CD14-positive monocyte (primary cell): ENCODE measurements at regions not wholly inside any gene's neighbourhood (a gene's known extent, or its start where the extent isn't known, plus 50 kb on each side); places are given as distances from the start of the nearest gene placed in this dataset.

Source experiments
- DNase-seq, 3 donors: peaks; one replicate each; pipeline ENCODE4 v3.0.0-alpha.2; 2011 to 2022
- H2AFZ ChIP-seq: 2 replicates; pipeline ENCODE4 v1.6.0; 2012; ENCODE audit warnings: mild to moderate bottlenecking, low read depth, low read length, inconsistent platforms; ENCODE audit not compliant: insufficient read depth, poor library complexity, severe bottlenecking
- H3K27ac ChIP-seq, 2 donors: 1 replicate in 1 of 2; 2 replicates in 1 of 2; pipeline ENCODE4 v1.5.1; 2012 to 2013; ENCODE audit warnings: low read length in 2 of 2, control low read depth in 1 of 2, inconsistent platforms in 1 of 2, low read depth in 1 of 2, mild to moderate bottlenecking in 1 of 2
- H3K27me3 ChIP-seq, 2 donors: one replicate each; pipeline versions ENCODE4 v1.6.0 to v1.6.1; 2011 to 2013; ENCODE audit warnings: low read length in 2 of 2; ENCODE audit not compliant: control insufficient read depth in 2 of 2, insufficient read depth in 2 of 2
- H3K36me3 ChIP-seq, 2 donors: replicated peaks in 1 of 2; 1 replicate in 1 of 2; 2 replicates in 1 of 2; pipeline versions ENCODE4 v1.5.1 to v1.6.1; 2012 to 2013; ENCODE audit warnings: low read length in 2 of 2, control low read depth in 1 of 2, inconsistent platforms in 1 of 2, mild to moderate bottlenecking in 1 of 2; ENCODE audit not compliant: insufficient read depth in 2 of 2, control insufficient read depth in 1 of 2
- H3K4me1 ChIP-seq, 2 donors: 1 replicate in 1 of 2; 2 replicates in 1 of 2; pipeline versions ENCODE4 v1.5.1 to v1.6.1; 2012 to 2013; ENCODE audit warnings: low read length in 2 of 2, control low read depth in 1 of 2, inconsistent platforms in 1 of 2, mild to moderate bottlenecking in 1 of 2, moderate library complexity in 1 of 2; ENCODE audit not compliant: insufficient read depth in 2 of 2, control insufficient read depth in 1 of 2
- H3K4me2 ChIP-seq: replicated peaks from 2 replicates; pipeline ENCODE3; 2012; ENCODE audit warnings: low read length, moderate library complexity, mild to moderate bottlenecking; ENCODE audit not compliant: poor library complexity, severe bottlenecking; ENCODE audit errors: extremely low read depth
- H3K4me3 ChIP-seq, 3 experiments: fragments of 200-600 bp in 1 of 3; sonication (generic) in 1 of 3; replicated peaks in 1 of 3; 1 replicate in 2 of 3; 2 replicates in 1 of 3; pipeline ENCODE4 v1.5.1; 2011 to 2013; ENCODE audit warnings: low read length in 3 of 3, mild to moderate bottlenecking in 3 of 3, control low read depth in 2 of 3, low read depth in 2 of 3, inconsistent platforms in 1 of 3, moderate library complexity in 1 of 3
- H3K79me2 ChIP-seq: 2 replicates; pipeline ENCODE4 v1.6.0; 2012; ENCODE audit warnings: mild to moderate bottlenecking, control low read depth, inconsistent platforms, low read length, moderate library complexity; ENCODE audit not compliant: insufficient read depth
- H3K9ac ChIP-seq: 2 replicates; pipeline ENCODE4 v1.6.0; 2017; ENCODE audit warnings: low read length, mild to moderate bottlenecking; ENCODE audit not compliant: insufficient read depth, poor library complexity, severe bottlenecking
- H3K9me3 ChIP-seq, 2 donors: replicated peaks in 1 of 2; 1 replicate in 1 of 2; 2 replicates in 1 of 2; pipeline versions ENCODE4 v1.5.1 to v1.6.1; 2012 to 2013; ENCODE audit warnings: low read length in 2 of 2, control low read depth in 1 of 2; ENCODE audit not compliant: control insufficient read depth in 1 of 2, insufficient read depth in 1 of 2
- H4K20me1 ChIP-seq: 2 replicates; pipeline ENCODE4 v1.6.0; 2012; ENCODE audit warnings: mild to moderate bottlenecking, low read length, control low read depth, moderate library complexity; ENCODE audit not compliant: insufficient read depth
- H3K27ac Mint-ChIP-seq, 7 donors: one replicate each; pipeline ENCODE4 v1.8.0; 2020; ENCODE audit warnings: mild to moderate bottlenecking in 7 of 7, mixed read lengths in 7 of 7, moderate library complexity in 6 of 7, inconsistent platforms in 2 of 7
- H3K27me3 Mint-ChIP-seq, 3 donors: one replicate each; pipeline ENCODE4 v1.8.0; 2021 to 2022; ENCODE audit warnings: low read depth in 3 of 3, mild to moderate bottlenecking in 3 of 3, mixed read lengths in 3 of 3, moderate library complexity in 3 of 3, inconsistent platforms in 1 of 3
- H3K36me3 Mint-ChIP-seq, 2 donors: one replicate each; pipeline ENCODE4 v1.8.0; 2020; ENCODE audit warnings: mixed read lengths in 2 of 2, inconsistent platforms in 1 of 2, mild to moderate bottlenecking in 1 of 2
- H3K4me1 Mint-ChIP-seq: one replicate; pipeline ENCODE4 v1.8.0; 2020; ENCODE audit warnings: mild to moderate bottlenecking, mixed read lengths
- H3K4me3 Mint-ChIP-seq, 2 donors: one replicate each; pipeline ENCODE4 v1.8.0; 2020; ENCODE audit warnings: mild to moderate bottlenecking in 2 of 2, mixed read lengths in 2 of 2, moderate library complexity in 1 of 2
- H3K9me3 Mint-ChIP-seq, 7 donors: one replicate each; pipeline ENCODE4 v1.8.0; 2020 to 2022; ENCODE audit warnings: mixed read lengths in 7 of 7, mild to moderate bottlenecking in 6 of 7, moderate library complexity in 6 of 7, inconsistent platforms in 2 of 7
- WGBS: methylation state at CpG from one replicate; pipeline ENCODE4 v1.1.5; 2013; ENCODE audit warnings: missing lambda C conversion rate; ENCODE audit not compliant: insufficient coverage; 5-methylcytosine and 5-hydroxymethylcytosine counted together
- intact Hi-C, 2 donors: fragments of 100-400 bp; cut with micrococcal nuclease; formaldehyde crosslinking; loops; one replicate each; pipeline versions ENCODE4 v1.15.0 to v1.15.1; 2023
- TF ChIP-seq, protein P1 (sequence below): fragments of 200-600 bp; IDR thresholded peaks from one replicate; pipeline ENCODE4 v1.8.0; 2022; ENCODE audit warnings: antibody characterized with exemption, mild to moderate bottlenecking

DNA sequence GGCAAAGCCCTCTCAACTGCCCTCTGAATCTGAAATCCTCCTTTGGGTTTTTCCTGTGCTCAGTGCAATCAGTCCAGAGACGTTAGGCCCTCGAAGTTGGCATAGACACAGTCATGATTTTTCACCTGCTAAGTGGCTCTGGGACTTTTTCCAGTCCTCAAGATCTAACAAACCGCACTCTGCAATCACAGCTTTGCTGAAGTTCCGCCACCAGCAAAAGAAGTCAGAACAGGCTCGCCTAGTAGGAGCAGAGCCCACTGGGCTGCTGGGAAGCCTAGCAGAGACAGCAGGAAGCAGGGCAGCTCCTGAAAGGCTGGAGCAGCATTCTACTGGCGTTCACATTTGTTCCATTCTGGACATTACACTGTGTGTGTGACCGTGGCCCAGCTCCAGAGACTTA is 222.8 kb upstream of the KIF2A start:
- Histone ChIP-seq H3K4me3 (no peak overlapping the region), H3K4me1 (no peaks in the 10 kb centered on the region), H4K20me1 (no peaks in the 10 kb centered on the region), H3K27ac (no peak overlapping the region), H3K27me3 (no peaks in the 10 kb centered on the region), H3K4me2 (no peak overlapping the region), H3K9me3 (no peaks in the 10 kb centered on the region), H3K36me3 (no peaks in the 10 kb centered on the region), H3K79me2 (no peaks in the 10 kb centered on the region), H2AFZ (no peak overlapping the region), H3K9ac (no peak overlapping the region)
- Mint-ChIP-seq H3K27ac (no peak overlapping the region), H3K4me3 (no peak overlapping the region), H3K9me3 (peaks cover 0 to 4% (median 0%) of the 10 kb centered on the region in 7 donors), H3K27me3 (peaks cover 0 to 2% (median 0%) of the 10 kb centered on the region in 3 donors), H3K4me1 (no peaks in the 10 kb centered on the region), H3K36me3 (no peaks in the 10 kb centered on the region)
- TF ChIP-seq, protein P1, sequence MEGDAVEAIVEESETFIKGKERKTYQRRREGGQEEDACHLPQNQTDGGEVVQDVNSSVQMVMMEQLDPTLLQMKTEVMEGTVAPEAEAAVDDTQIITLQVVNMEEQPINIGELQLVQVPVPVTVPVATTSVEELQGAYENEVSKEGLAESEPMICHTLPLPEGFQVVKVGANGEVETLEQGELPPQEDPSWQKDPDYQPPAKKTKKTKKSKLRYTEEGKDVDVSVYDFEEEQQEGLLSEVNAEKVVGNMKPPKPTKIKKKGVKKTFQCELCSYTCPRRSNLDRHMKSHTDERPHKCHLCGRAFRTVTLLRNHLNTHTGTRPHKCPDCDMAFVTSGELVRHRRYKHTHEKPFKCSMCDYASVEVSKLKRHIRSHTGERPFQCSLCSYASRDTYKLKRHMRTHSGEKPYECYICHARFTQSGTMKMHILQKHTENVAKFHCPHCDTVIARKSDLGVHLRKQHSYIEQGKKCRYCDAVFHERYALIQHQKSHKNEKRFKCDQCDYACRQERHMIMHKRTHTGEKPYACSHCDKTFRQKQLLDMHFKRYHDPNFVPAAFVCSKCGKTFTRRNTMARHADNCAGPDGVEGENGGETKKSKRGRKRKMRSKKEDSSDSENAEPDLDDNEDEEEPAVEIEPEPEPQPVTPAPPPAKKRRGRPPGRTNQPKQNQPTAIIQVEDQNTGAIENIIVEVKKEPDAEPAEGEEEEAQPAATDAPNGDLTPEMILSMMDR: no peak
- DNase-seq: no peak
- 93% methylated on average over 7 of the region's 7 CpGs for WGBS
- intact Hi-C loops: no loop called here

DNA sequence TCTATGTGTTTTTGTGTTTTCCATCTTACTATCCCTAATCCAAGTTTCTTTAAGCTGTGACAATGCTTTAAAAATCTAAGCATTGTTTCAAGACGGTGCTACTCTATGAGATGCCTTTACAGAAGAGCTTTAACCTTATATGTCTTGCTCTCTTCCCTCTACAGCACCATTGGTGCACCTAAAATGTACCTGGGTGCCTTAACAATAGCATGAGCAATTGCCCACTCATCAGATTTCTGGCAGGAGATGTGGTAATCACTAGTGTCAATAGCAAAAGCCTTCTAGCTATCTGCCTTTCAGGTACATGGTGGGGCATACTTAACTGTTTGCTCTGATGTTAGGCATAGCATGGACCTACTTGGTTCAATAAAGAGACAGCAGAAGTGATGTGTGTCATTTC is 222.3 kb upstream of the KIF2A start:
- no peaks in the 10 kb centered on the region for H3K36me3 Mint-ChIP-seq

More for the DNA sequence above, 222.3 kb upstream of the KIF2A start:
- Histone ChIP-seq H3K79me2 (no peaks in the 10 kb centered on the region), H2AFZ (no peak overlapping the region), H3K4me1 (no peaks in the 10 kb centered on the region), H3K9ac (no peak overlapping the region), H3K27ac (no peak overlapping the region), H3K4me3 (no peak overlapping the region), H3K27me3 (no peaks in the 10 kb centered on the region), H3K4me2 (no peak overlapping the region), H3K9me3 (no peaks in the 10 kb centered on the region), H4K20me1 (no peaks in the 10 kb centered on the region), H3K36me3 (no peaks in the 10 kb centered on the region)
- 100% methylated on average over 1 of the region's 1 CpG for WGBS
- no peak for DNase-seq
- no peaks in the 10 kb centered on the region for H3K4me1 Mint-ChIP-seq
- peaks cover 0 to 2% (median 0%) of the 10 kb centered on the region in 3 donors for H3K27me3 Mint-ChIP-seq
- intact Hi-C loops: no loop called here
- H3K27ac Mint-ChIP-seq: no peak overlapping the region
- peaks cover 0 to 4% (median 0%) of the 10 kb centered on the region in 7 donors for H3K9me3 Mint-ChIP-seq
- TF ChIP-seq, protein P1: no peak
- no peak overlapping the region for H3K4me3 Mint-ChIP-seq
